ENCODE measurements at regions not wholly inside any gene's neighbourhood (a gene's known extent, or its start where the extent isn't known, plus 50 kb on each side); places are given as distances from the start of the nearest gene placed in this dataset.

DNA sequence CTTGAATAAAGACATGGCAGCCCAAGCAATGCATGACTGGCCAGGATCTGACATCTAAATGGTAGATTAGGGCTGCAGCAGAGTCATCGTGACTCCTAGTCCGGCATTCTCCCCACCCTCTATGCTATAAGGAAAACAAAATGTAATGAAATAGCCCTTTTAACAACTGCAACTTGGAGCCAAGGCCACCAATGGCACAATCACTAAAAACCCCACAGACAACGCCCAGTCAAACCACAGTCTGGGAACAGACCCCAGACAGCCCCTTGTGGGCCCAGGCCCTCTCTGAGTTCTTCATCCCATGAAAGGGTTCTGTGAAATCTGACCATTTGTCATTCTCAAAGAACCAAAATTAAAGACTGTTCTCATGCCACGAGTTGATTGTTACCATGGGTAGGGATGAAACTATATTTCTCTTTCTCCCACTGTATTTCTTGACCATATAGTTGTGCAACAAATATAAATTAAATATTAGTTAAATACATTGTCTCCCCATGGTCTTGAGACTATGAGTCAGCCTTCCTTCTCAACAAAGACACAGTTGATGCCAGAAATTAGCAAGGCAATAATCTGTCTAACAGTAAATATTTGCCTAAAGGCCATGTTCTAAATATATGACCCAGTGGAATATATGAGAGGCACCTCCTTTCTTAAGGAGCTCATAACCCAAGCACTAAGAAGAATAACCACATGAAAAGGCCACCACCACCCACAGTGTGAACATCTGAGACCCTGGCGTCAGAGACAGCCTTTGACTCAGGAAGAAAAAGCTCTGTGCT is 85.6 kb upstream of the SSTR4 start:
- TF ChIP-seq, protein P1, sequence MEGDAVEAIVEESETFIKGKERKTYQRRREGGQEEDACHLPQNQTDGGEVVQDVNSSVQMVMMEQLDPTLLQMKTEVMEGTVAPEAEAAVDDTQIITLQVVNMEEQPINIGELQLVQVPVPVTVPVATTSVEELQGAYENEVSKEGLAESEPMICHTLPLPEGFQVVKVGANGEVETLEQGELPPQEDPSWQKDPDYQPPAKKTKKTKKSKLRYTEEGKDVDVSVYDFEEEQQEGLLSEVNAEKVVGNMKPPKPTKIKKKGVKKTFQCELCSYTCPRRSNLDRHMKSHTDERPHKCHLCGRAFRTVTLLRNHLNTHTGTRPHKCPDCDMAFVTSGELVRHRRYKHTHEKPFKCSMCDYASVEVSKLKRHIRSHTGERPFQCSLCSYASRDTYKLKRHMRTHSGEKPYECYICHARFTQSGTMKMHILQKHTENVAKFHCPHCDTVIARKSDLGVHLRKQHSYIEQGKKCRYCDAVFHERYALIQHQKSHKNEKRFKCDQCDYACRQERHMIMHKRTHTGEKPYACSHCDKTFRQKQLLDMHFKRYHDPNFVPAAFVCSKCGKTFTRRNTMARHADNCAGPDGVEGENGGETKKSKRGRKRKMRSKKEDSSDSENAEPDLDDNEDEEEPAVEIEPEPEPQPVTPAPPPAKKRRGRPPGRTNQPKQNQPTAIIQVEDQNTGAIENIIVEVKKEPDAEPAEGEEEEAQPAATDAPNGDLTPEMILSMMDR (IDR thresholded peaks at IDR 0.05; ENCODE audit: low read depth, low read length), result no peak
- Histone ChIP-seq H3K4me3 (ENCODE audit: low read depth, low read length) (no peak overlapping the region), H3K36me3 (no peaks in the 10 kb centered on the region), H3K27me3 (no peaks in the 10 kb centered on the region), H3K9me3 (no peaks in the 10 kb centered on the region), H3K4me1 (no peaks in the 10 kb centered on the region)
- no peak for DNase-seq

DNA sequence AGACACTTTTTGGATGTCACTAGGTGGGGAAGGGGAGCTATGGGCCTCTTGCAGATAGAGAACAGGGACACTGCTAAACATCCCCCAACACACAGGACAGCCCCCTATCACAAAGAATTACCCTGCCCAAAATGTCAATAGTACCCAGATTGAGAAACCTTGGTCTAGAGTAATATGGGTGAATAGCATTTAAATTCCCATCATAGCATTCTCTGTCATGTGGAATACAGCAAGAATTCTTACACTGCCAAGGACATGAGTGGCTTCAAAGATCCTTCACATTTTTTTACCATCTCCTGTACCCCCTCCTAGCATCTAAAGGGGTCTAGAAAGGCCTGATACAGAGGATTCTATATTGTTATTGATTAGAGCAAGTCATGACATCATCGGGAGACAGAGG is 83.1 kb upstream of the SSTR4 start:
- TF ChIP-seq, protein P1 (IDR thresholded peaks at IDR 0.05; ENCODE audit: low read depth, low read length), result no peak
- Histone ChIP-seq H3K9me3 (no peaks in the 10 kb centered on the region), H3K4me3 (ENCODE audit: low read depth, low read length) (no peak overlapping the region), H3K27me3 (no peaks in the 10 kb centered on the region), H3K36me3 (no peaks in the 10 kb centered on the region), H3K4me1 (no peaks in the 10 kb centered on the region)
- DNase-seq, result no peak

DNA sequence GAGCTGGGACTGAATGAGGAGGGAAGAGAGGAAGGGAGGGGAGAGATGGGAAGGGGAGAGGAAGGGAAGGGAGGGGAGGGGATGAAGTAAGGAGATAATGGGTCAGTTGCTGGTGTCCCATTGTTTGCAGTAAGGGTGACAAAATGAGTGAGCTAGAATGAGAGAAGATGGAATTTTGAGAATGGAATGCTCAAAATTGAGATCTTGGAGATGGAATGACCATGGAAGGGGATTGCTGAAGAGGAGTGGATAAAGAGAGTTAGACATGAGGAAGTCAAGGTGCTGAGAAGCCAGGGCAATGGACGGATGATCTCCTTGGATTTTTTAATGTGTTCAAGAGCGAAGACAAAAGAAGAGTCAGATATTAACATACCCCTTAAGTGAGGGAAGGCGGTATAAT is 80.5 kb upstream of the SSTR4 start:
- Histone ChIP-seq H3K27me3 (no peaks in the 10 kb centered on the region), H3K4me3 (ENCODE audit: low read depth, low read length) (no peak overlapping the region), H3K9me3 (no peaks in the 10 kb centered on the region), H3K4me1 (no peaks in the 10 kb centered on the region), H3K36me3 (no peaks in the 10 kb centered on the region)
- no peak for DNase-seq
- TF ChIP-seq, protein P1 (IDR thresholded peaks at IDR 0.05; ENCODE audit: low read depth, low read length), result no peak

DNA sequence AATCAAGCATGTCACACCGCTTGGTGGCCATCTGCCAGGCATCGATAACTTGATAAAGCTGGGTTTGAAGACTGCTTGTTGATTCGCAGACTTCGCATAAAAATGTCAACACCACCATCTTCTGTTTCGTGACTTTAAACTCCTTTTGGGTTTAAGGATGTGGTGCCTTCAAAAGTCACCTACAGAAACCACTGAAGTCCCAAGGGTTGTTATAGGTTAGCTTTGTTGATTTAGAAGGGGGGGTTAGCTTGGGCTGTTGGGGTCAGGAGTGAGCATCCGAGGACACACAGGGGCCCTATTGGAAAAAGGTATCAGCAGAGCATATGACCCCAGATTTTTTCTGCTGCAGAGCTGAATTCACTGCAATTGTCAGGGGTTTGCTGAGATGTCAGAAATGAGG is 76.7 kb upstream of the SSTR4 start:
- DNase-seq, result no peak
- H3K27me3 ChIP-seq, result no peaks in the 10 kb centered on the region

DNA sequence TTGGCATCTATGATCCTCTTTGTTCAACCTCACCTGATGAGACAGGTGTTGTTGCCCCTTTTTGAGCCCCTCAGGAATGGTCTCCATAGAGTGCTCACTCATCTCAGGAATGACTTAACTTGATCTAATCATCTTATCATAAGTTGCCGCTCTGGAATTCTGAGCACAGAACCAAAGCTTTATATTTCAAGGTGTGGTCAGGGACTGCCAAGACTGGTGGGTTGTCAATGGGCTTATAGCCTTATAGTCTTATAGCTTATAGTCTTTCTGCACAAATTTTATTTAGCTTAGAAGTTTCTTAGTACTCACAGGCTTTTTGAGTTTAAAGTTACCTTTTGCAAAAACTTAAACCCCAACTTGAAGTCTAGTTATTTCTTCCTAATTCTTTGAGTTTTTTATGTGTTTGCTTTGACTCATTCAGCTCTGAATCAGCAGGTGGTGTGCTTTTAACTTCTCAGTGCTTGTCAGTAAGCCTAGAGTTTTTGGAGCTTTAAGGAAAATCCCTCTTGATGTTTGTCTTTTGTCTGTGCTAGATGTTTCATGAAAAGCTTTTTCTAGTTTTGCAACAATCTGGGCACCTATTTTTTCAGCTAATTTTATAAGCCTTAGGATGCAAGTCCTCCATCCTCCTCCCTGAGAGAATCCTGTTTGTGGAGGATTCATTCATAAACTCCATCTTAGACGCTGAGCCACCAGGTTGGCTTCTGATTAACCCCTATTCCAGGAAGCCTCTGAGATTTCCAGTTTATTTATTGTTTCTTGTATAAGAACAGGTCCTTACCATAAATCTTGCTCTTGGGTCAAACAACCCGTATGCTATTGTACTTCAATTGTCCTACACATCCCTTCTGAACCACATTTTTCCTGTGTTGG is 72.3 kb upstream of the SSTR4 start:
- Histone ChIP-seq H3K36me3 (no peaks in the 10 kb centered on the region), H3K9me3 (no peaks in the 10 kb centered on the region; the same call in 1 of the 2 replicates), H3K27me3 (no peaks in the 10 kb centered on the region), H3K4me1 (no peaks in the 10 kb centered on the region), H3K4me3 (ENCODE audit: low read depth, low read length) (no peak overlapping the region)
- TF ChIP-seq, protein P1 (IDR thresholded peaks at IDR 0.05; ENCODE audit: low read depth, low read length), result no peak
- no peak for DNase-seq

More for the DNA sequence above, 76.7 kb upstream of the SSTR4 start:
- no peak overlapping the region for H3K4me3 ChIP-seq (ENCODE audit: low read depth, low read length)
- H3K9me3 ChIP-seq, result no peaks in the 10 kb centered on the region
- no peaks in the 10 kb centered on the region for H3K4me1 ChIP-seq
- no peaks in the 10 kb centered on the region for H3K36me3 ChIP-seq
- TF ChIP-seq, protein P1 (IDR thresholded peaks at IDR 0.05; ENCODE audit: low read depth, low read length), result no peak
